OCI-LY1 (cell line): ENCODE measurements at regions not wholly inside any gene's neighbourhood (a gene's known extent, or its start where the extent isn't known, plus 50 kb on each side); places are given as distances from the start of the nearest gene placed in this dataset.

ENCODE experiments used
- H2AFZ ChIP-seq: fragments of 200-600 bp; sonication (generic), shearing (Covaris generic); 2 replicates; pipeline ENCODE4 v1.6.0; 2014; ENCODE audit warnings: antibody characterized with exemption, mild to moderate bottlenecking, low read length
- H3F3A ChIP-seq: fragments of 200-600 bp; sonication (generic), shearing (Covaris generic); 2 replicates; pipeline ENCODE4 v1.6.0; 2014; ENCODE audit warnings: mild to moderate bottlenecking, antibody characterized with exemption, low read length, moderate library complexity; ENCODE audit not compliant: insufficient read depth
- H3K27ac ChIP-seq: fragments of 200-600 bp; sonication (generic); 2 replicates; pipeline ENCODE4 v1.5.1; 2014; ENCODE audit warnings: low read length, mixed run types, mild to moderate bottlenecking, low read depth; ENCODE audit not compliant: poor library complexity, severe bottlenecking
- H3K27me3 ChIP-seq: fragments of 200-600 bp; sonication (generic); 2 replicates; pipeline ENCODE4 v1.6.0; 2014; ENCODE audit warnings: antibody characterized with exemption, mild to moderate bottlenecking, low read length, moderate library complexity; ENCODE audit not compliant: insufficient read depth
- H3K36me3 ChIP-seq: fragments of 200-600 bp; sonication (generic); 2 replicates; pipeline ENCODE4 v1.6.1; 2014; ENCODE audit warnings: mild to moderate bottlenecking, antibody characterized with exemption, low read length, moderate library complexity, mixed read lengths; ENCODE audit not compliant: insufficient read depth
- H3K4me1 ChIP-seq: fragments of 200-600 bp; sonication (generic); 2 replicates; pipeline ENCODE4 v1.5.1; 2014; ENCODE audit warnings: mild to moderate bottlenecking, low read length, moderate library complexity; ENCODE audit not compliant: insufficient read depth, severe bottlenecking
- H3K4me2 ChIP-seq: fragments of 200-600 bp; sonication (generic), shearing (Covaris generic); 2 replicates; pipeline ENCODE4 v1.6.1; 2014; ENCODE audit warnings: low read length
- H3K4me3 ChIP-seq: fragments of 200-600 bp; sonication (generic); 2 replicates; pipeline ENCODE4 v1.5.1; 2014; ENCODE audit warnings: low read length, low read depth, mild to moderate bottlenecking, mixed read lengths; ENCODE audit not compliant: poor library complexity, severe bottlenecking
- H3K79me2 ChIP-seq: fragments of 200-600 bp; shearing (Covaris generic); 2 replicates; pipeline ENCODE4 v1.6.1; 2016; ENCODE audit warnings: mixed run types, low read length, mixed read lengths; ENCODE audit not compliant: insufficient read depth
- H3K9ac ChIP-seq: fragments of 200-600 bp; sonication (generic), shearing (Covaris generic); 2 replicates; pipeline ENCODE4 v1.6.1; 2014; ENCODE audit warnings: mild to moderate bottlenecking, low read length, mixed read lengths
- H3K9me2 ChIP-seq: fragments of 200-600 bp; sonication (generic), shearing (Covaris generic); 2 replicates; pipeline ENCODE4 v1.6.1; 2014; ENCODE audit warnings: low read depth, mild to moderate bottlenecking, low read length, mixed read lengths
- H3K9me3 ChIP-seq: fragments of 200-600 bp; shearing (Covaris generic); 2 replicates; pipeline ENCODE4 v1.6.1; 2014; ENCODE audit warnings: low read length, mixed read lengths
- H4K20me1 ChIP-seq: fragments of 200-600 bp; sonication (generic), shearing (Covaris generic); 2 replicates; pipeline ENCODE4 v1.6.0; 2016; ENCODE audit warnings: mild to moderate bottlenecking, low read length; ENCODE audit not compliant: insufficient read depth
- CTCF ChIP-seq: fragments of 200-600 bp; sonication (generic), shearing (Covaris generic); IDR thresholded peaks from 2 replicates; pipeline ENCODE4 v1.5.1; 2017; ENCODE audit warnings: mild to moderate bottlenecking, antibody characterized with exemption, low read length, moderate library complexity, mixed read lengths
- EZH2 ChIP-seq: fragments of 200-600 bp; sonication (generic), shearing (Covaris generic); IDR thresholded peaks from 2 replicates; pipeline ENCODE4 v1.8.0; 2017; ENCODE audit warnings: borderline replicate concordance, mixed run types, mild to moderate bottlenecking, antibody characterized with exemption, low read length, moderate library complexity, mixed read lengths

GRCh38 chr18:77359561-77360314 is 110.1 kb downstream of the GALR1 start:
- Histone ChIP-seq H3K9ac (no peak overlapping the region), H3K36me3 (no peaks in the 10 kb centered on the region), H3K9me3 (0 out of 2 replicates have a peak, but pooled peaks cover 2% of the 10 kb centered on the region), H3F3A (no peaks in the 10 kb centered on the region), H3K4me1 (no peaks in the 10 kb centered on the region), H2AFZ (no peak overlapping the region), H3K4me3 (no peak overlapping the region), H4K20me1 (no peaks in the 10 kb centered on the region), H3K79me2 (no peaks in the 10 kb centered on the region), H3K4me2 (no peak overlapping the region), H3K9me2 (no peaks in the 10 kb centered on the region), H3K27me3 (no peaks in the 10 kb centered on the region), H3K27ac (no peak overlapping the region)
- no peak for TF ChIP-seq CTCF
- TF ChIP-seq EZH2: no peak

GRCh38 chr18:77360315-77361190 is 110.9 kb downstream of the GALR1 start:
- TF ChIP-seq EZH2: no peak
- no peak for TF ChIP-seq CTCF

GRCh38 chr18:77361382-77361781 is 111.7 kb downstream of the GALR1 start:
- H3K4me2 ChIP-seq: no peak overlapping the region
- no peaks in the 10 kb centered on the region for H3F3A ChIP-seq

More at GRCh38 chr18:77360315-77361190, 110.9 kb downstream of the GALR1 start:
- no peaks in the 10 kb centered on the region for H3F3A ChIP-seq
- H2AFZ ChIP-seq: no peak overlapping the region
- H3K9ac ChIP-seq: no peak overlapping the region
- no peaks in the 10 kb centered on the region for H3K36me3 ChIP-seq
- H3K27ac ChIP-seq: no peak overlapping the region
- H3K9me3 ChIP-seq: 0 out of 2 replicates have a peak, but pooled peaks cover 2% of the 10 kb centered on the region
- H3K4me1 ChIP-seq: no peaks in the 10 kb centered on the region
- no peaks in the 10 kb centered on the region for H3K79me2 ChIP-seq
- no peaks in the 10 kb centered on the region for H3K27me3 ChIP-seq
- H3K4me3 ChIP-seq: no peak overlapping the region
- no peaks in the 10 kb centered on the region for H4K20me1 ChIP-seq
- no peak overlapping the region for H3K4me2 ChIP-seq
- no peaks in the 10 kb centered on the region for H3K9me2 ChIP-seq

More at GRCh38 chr18:77361382-77361781, 111.7 kb downstream of the GALR1 start:
- H3K4me1 ChIP-seq: no peaks in the 10 kb centered on the region
- no peak overlapping the region for H3K4me3 ChIP-seq
- no peaks in the 10 kb centered on the region for H3K36me3 ChIP-seq
- H3K9me2 ChIP-seq: no peaks in the 10 kb centered on the region
- TF ChIP-seq EZH2: no peak
- TF ChIP-seq CTCF: no peak
- H4K20me1 ChIP-seq: no peaks in the 10 kb centered on the region
- no peaks in the 10 kb centered on the region for H3K79me2 ChIP-seq
- H3K9ac ChIP-seq: no peak overlapping the region
- no peak overlapping the region for H3K27ac ChIP-seq
- H3K9me3 ChIP-seq: 0 out of 2 replicates have a peak, but pooled peaks cover 2% of the 10 kb centered on the region
- H2AFZ ChIP-seq: no peak overlapping the region
- no peaks in the 10 kb centered on the region for H3K27me3 ChIP-seq
